Left lung (tissue), 4 donors: ENCODE measurements at regions not wholly inside any gene's neighbourhood (a gene's known extent, or its start where the extent isn't known, plus 50 kb on each side); places are given as distances from the start of the nearest gene placed in this dataset.

Experiments
- ATAC-seq: fragments of 200-7000 bp; cut with Tn5 transposase; one replicate; pipeline ENCODE4 v1.9.1; 2020; ENCODE audit warnings: moderate library complexity
- DNase-seq, 4 donors: peaks; one replicate each; pipeline ENCODE4 v3.0.0-alpha.2; 2013 to 2020
- H3K27ac ChIP-seq, 2 donors: fragments of 200-600 bp; sonication (generic) in 1 of 2; one replicate each; pipeline versions ENCODE4 v1.5.0 to v1.8.0; 2020 to 2021
- H3K27me3 ChIP-seq, 2 donors: fragments of 200-600 bp; sonication (generic) in 1 of 2; one replicate each; pipeline versions ENCODE4 v1.5.0 to v1.8.0; 2020 to 2021
- H3K36me3 ChIP-seq, 2 donors: fragments of 200-600 bp; sonication (generic) in 1 of 2; one replicate each; pipeline versions ENCODE4 v1.5.0 to v1.8.0; 2020 to 2021
- H3K4me1 ChIP-seq, 2 donors: fragments of 200-600 bp; one replicate each; pipeline ENCODE4 v1.8.0; 2021
- H3K4me3 ChIP-seq, 2 donors: fragments of 200-600 bp; sonication (generic) in 1 of 2; one replicate each; pipeline versions ENCODE4 v1.5.0 to v1.8.0; 2020 to 2021; ENCODE audit warnings: mild to moderate bottlenecking in 1 of 2
- H3K9me3 ChIP-seq, 2 donors: fragments of 200-600 bp; sonication (generic) in 1 of 2; one replicate each; pipeline versions ENCODE4 v1.5.0 to v1.8.0; 2020 to 2021
- intact Hi-C, 2 donors: fragments of 100-400 bp; cut with DNase I; formaldehyde crosslinking; loops; one replicate each; pipeline versions ENCODE4 v1.11.2 to v1.14.2; 2022
- TF ChIP-seq, protein P1 (sequence below), 2 donors: fragments of 200-600 bp; sonication (generic) in 1 of 2; IDR thresholded peaks; one replicate each; pipeline versions ENCODE4 v1.5.0 to v1.8.0; 2021; ENCODE audit warnings: antibody characterized with exemption in 2 of 2
- donor health status: DM: no; HTN: yes; CAD: no.
- donor health status: DM: no; HTN: no; CAD: no.

- no peaks in the 10 kb centered on the region for H3K9me3 ChIP-seq
- TF ChIP-seq, protein P1, sequence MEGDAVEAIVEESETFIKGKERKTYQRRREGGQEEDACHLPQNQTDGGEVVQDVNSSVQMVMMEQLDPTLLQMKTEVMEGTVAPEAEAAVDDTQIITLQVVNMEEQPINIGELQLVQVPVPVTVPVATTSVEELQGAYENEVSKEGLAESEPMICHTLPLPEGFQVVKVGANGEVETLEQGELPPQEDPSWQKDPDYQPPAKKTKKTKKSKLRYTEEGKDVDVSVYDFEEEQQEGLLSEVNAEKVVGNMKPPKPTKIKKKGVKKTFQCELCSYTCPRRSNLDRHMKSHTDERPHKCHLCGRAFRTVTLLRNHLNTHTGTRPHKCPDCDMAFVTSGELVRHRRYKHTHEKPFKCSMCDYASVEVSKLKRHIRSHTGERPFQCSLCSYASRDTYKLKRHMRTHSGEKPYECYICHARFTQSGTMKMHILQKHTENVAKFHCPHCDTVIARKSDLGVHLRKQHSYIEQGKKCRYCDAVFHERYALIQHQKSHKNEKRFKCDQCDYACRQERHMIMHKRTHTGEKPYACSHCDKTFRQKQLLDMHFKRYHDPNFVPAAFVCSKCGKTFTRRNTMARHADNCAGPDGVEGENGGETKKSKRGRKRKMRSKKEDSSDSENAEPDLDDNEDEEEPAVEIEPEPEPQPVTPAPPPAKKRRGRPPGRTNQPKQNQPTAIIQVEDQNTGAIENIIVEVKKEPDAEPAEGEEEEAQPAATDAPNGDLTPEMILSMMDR (IDR thresholded peaks at IDR 0.05) = no peak
- H3K27me3 ChIP-seq = peaks cover 7 to 37% of the 10 kb centered on the region in 2 donors
- intact Hi-C loops = no loop called here
- no peaks in the 10 kb centered on the region for H3K36me3 ChIP-seq
- H3K4me1 ChIP-seq = no peaks in the 10 kb centered on the region
- no peak for DNase-seq
- H3K27ac ChIP-seq = no peak overlapping the region
- no peak overlapping the region for H3K4me3 ChIP-seq
- ATAC-seq = peak; percentile 74
These were observed 54.9 kb upstream of the PRR20G start for GRCh38 chr3:127342735-127343134.

- intact Hi-C loops = no loop called here
- Histone ChIP-seq H3K27me3 (peaks cover 15 to 58% of the 10 kb centered on the region in 2 donors), H3K36me3 (no peaks in the 10 kb centered on the region), H3K4me1 (no peaks in the 10 kb centered on the region), H3K9me3 (no peaks in the 10 kb centered on the region), H3K27ac (no peak overlapping the region), H3K4me3 (no peak overlapping the region)
- DNase-seq = no peak
- no peak for ATAC-seq
- TF ChIP-seq, protein P1 (IDR thresholded peaks at IDR 0.05) = no peak
These were observed 52.3 kb upstream of the PRR20G start for GRCh38 chr3:127339928-127340861.

- peaks cover 15 to 58% of the 10 kb centered on the region in 2 donors for H3K27me3 ChIP-seq
- H3K9me3 ChIP-seq = peaks cover 0 to 6% of the 10 kb centered on the region in 2 donors
- H3K4me1 ChIP-seq = no peaks in the 10 kb centered on the region
- ATAC-seq (no peak), DNase-seq (no peak)
- no peak overlapping the region for H3K4me3 ChIP-seq
- no peaks in the 10 kb centered on the region for H3K36me3 ChIP-seq
- H3K27ac ChIP-seq = no peak overlapping the region
- intact Hi-C loops = no loop called here
- TF ChIP-seq, protein P1 (IDR thresholded peaks at IDR 0.05) = no peak
These were observed 51.2 kb upstream of the PRR20G start for GRCh38 chr3:127339016-127339415.

DNA sequence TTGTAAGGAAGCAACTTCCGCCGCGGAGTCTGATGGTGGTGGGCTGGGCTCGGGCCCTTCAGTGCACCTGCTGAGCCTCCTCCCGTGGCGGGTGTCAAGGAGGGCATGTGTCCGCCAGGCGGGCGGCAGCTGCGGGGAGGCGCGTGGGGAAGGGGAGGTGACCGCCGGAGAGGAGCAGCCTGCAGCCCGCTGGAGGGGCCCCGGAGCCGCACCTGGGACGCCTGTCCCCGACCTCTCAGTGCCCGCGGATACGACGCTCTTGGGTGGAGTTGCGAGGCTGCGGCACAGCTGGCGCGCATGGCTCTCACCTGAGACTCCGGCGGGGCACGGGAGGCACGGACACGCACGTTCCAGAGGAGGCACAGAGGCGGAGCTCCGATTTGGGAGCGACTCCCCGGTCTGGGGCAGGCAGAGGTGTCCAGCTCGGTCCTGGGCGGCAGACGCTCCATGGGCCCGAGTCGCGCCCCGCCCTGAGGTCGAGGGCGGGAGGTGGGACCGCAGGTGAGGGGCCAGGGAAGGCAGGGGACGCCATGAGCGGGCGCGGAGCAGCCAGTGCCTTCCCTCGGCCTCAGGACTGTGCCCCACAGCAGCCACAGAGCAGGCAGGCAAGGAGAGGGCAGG, 50.2 kb upstream of the PRR20G start:
- no peaks in the 10 kb centered on the region for H3K4me1 ChIP-seq
- ATAC-seq = peak; percentile 17
- no peak overlapping the region for H3K4me3 ChIP-seq
- intact Hi-C loops = no loop called here
- H3K27me3 ChIP-seq = peaks cover 15 to 58% of the 10 kb centered on the region in 2 donors
- H3K36me3 ChIP-seq = no peaks in the 10 kb centered on the region
- H3K9me3 ChIP-seq = peaks cover 0 to 6% of the 10 kb centered on the region in 2 donors
- TF ChIP-seq, protein P1 (IDR thresholded peaks at IDR 0.05) = no peak
- no peak for DNase-seq
- H3K27ac ChIP-seq = no peak overlapping the region
